Head of caudate nucleus (tissue), 42 donors: ENCODE measurements at regions not wholly inside any gene's neighbourhood (a gene's known extent, or its start where the extent isn't known, plus 50 kb on each side); places are given as distances from the start of the nearest gene placed in this dataset.
A peak's percentile ranks its signal among the peaks of the same experiment; 100 is the strongest.
"Not testable (repeated sequence)": the region's sequence is repeated elsewhere in the genome, so short reads cannot be mapped to it uniquely, and the experiment has no call there.

ENCODE experiments used
- DNase-seq, 42 donors: peaks; one replicate each; pipeline versions ENCODE4 v3.0.0 to v3.0.0-alpha.2; 2020 to 2021; ENCODE audit warnings: mixed read lengths in 7 of 42
- intact Hi-C: fragments of 100-400 bp; cut with DNase I; formaldehyde crosslinking; loops from one replicate; pipeline ENCODE4 v1.15.0; 2022

- DNase-seq, intact Hi-C loops: not testable (repeated sequence)
These were observed 63.8 kb downstream of the NSUN5 start for GRCh38 chr7:73244782-73245311.

DNA sequence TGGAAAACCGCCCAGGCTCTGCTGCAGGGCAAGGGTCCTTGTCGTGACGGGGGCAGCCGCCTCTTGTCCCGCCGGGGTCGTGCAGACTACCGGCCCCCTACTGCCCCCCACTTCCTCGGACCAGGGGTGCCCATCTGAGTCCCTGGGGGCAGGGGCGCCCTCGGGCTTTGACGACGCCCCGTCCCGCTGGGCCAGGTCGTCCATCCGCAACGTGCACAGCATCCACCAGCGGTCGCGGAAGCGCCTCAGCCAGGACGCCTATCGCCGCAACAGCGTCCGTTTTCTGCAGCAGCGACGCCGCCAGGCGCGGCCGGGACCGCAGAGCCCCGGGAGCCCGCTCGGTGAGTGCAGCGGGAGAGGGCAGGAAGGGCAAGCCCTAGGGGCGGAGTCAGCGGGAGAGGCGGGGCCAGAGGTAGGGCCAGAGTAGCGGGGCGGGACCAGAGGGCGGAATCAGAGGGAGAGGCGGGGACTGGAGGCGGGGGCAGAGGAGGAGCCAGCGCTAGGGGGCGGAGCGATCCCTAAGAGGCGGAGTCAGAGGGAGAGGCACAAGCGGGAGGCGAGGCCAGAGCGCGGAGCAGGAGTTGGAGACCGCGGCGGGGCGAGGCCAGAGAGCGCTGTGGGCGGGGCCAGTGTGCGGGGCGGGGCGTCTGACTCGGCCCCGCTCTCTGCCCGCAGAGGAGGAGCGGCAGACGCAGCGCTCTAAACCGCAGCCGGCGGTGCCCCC is 73.5 kb downstream of the NSUN5 start:
- intact Hi-C loops: not testable (repeated sequence)
- peak; percentile 70 to 95 (median 89) for DNase-seq

DNA sequence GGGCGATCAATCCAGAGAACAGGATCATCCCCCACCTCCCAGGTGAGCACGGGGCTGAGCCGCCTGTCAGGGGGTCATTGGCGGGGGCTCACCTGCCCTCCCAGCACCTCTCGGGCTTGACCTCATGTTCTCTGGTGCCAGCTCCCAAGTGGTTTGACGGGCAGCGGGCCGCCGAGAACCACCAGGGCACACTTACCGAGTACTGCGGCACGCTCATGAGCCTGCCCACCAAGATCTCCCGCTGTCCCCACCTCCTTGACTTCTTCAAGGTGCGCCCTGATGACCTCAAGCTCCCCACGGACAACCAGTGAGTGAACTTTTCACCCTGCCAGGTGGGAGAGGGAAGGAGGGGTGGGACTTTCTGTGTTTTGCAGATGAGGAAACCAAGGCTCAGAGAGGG is 82.9 kb downstream of the NSUN5 start:
- DNase-seq, intact Hi-C loops: not testable (repeated sequence)

- intact Hi-C loops, DNase-seq: not testable (repeated sequence)
These were observed 86.9 kb downstream of the NSUN5 start for GRCh38 chr7:73221724-73222123.

- DNase-seq, intact Hi-C loops: not testable (repeated sequence)
These were observed 87.8 kb downstream of the NSUN5 start for GRCh38 chr7:73220766-73221370.

DNA sequence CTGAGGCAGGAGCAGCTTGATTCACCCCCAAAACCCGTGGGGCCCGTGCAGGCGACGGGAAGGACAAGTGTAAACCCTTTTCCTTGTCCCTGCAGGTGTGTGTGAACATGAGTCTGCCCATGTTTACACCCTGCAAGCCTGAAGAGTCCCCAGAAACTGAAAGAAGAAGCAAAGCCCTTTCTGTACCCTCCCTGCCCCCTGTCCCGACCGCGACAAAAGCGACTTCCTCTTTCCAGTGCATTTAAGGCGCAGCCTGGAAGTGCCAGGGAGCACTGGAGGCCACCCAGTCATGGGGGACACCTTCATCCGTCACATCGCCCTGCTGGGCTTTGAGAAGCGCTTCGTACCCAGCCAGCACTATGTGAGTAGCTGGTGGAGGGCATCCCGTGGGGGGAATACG is 88.3 kb downstream of the NSUN5 start:
- DNase-seq, intact Hi-C loops: not testable (repeated sequence)

DNA sequence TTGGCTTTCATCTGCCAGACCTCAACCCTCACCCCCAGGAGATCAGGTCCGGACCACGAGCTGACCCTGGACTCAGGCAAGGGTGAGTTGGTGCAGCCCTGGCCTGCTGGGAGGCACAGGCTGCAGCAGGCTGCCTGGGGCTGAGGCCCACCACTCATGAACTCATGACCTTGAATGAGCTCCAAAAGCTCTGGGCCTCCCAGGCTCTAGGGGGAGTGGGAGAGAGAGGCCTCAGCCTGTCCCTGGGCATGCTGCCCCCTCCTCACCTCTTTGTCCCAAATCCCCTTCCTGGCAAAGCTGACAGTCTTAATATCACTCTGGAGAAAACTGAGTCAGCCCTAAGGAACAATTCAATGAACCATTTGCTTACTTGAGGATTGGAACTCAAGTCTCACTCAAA is 89.8 kb downstream of the NSUN5 start:
- intact Hi-C loops, DNase-seq: not testable (repeated sequence)

DNA sequence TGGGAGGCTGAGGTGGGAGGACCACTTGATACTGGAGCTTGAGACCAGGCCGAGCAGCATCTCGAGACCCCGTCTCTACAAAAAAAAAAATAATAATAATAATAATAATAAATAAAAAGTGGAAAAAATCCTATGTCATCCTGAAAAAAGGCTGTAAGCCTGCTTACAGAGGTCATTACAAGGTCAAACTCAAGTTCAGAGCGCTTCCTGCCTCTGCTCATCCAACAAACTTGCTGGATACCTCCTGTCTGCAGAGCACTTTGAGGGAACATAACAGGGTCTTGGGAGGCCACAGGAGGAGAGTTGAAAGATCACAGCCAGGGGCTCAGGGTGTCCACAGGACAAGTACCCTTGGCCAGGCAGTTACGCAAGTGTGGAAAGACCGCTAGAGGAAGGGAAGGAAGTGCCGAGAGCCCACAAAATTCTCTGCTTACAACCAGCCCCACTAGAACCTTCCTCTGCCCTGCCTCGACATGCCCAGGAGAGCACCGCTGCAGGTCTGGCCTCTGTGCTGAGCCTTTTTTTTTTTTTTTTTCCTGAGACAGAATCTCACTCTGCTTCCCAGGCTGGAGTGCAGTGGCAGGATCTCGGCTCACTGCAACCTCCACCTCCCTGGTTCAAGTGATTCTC is 92.5 kb downstream of the NSUN5 start:
- intact Hi-C loops: not testable (repeated sequence)
- peak in 1 of 42 donors; percentile 26 for DNase-seq

DNA sequence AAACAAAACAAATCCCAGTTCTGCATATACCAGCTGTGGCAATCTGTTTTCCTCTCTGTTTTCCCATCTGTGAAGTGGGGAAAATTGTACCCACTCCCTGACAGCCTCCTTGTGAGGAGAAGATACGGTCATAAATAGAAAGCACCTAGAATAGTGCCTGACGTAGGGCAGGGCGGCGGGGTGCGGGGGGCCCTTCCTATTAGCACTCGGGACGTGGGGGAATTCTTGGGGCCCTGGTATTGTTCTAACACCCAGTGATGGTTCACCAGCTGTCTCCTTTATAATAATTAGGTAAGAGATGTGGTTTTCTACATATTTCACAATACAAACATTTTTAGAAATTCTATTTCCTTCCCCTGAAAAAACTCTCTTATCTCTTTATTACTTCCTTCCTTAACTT is 93.4 kb downstream of the NSUN5 start:
- DNase-seq, intact Hi-C loops: not testable (repeated sequence)

DNA sequence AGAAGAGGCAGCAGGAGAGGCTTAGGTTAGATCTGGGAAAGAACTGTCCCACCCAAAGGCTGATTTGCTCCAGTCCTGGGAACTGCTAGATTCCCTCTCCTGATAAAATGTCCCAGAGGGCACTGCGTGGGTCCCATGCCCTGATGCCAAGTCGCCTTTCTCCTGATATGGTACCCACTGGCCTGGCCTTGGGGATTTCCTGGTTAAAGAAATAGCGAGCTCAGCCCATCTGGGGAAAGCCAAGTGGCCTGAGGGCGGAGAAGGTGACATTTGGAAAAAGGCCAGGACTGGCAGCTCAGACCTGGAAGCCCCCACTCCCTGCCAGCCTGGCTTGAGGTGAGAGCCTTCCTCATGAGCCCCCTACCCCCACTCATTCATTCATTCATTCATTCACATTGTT is 94.2 kb downstream of the NSUN5 start:
- DNase-seq: peak in 3 of 42 donors; percentile 1 to 34 (median 33)
- intact Hi-C loops: not testable (repeated sequence)

DNA sequence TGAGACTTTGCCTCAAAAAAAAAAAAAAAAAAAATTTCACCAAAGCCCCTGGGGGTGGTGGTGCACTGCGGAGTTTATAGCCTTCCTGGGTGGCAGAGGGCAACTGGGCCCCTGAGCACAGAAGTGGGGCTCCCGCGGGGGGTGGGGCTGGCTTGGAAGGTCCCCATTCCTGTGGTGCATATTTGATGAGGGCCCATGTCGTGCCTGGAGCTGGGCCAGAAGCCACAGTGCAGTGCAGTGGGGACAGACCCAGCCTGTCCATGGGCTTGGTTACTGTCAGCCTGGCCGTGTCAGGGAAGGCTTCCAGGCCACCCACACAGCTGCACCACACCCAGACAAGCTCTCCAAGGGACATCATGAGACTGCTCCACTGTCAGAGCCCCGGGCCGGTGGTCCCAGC is 95.5 kb downstream of the NSUN5 start:
- DNase-seq: peak in 3 of 42 donors; percentile 5 to 34 (median 8)
- intact Hi-C loops: not testable (repeated sequence)

DNA sequence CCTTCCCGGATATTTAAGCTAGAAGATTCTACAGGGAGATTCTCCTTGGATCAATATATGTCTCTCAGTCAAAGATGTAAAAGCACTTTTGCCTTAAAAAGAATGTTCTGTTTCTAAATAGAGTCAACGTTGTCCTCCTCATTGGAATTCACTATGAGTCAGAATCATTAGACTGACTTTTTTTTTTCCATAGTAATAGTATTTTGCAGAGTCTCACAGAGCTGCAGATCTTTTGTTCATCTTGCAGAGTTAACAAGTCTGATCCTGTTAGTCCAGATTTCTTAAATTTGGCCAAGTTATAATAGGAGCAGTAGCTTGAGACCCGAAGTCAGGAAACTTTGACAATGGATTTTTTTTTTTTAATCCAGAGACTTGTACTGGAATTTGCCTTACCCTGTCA is 103.0 kb downstream of the NSUN5 start:
- intact Hi-C loops: not testable (repeated sequence)

DNA sequence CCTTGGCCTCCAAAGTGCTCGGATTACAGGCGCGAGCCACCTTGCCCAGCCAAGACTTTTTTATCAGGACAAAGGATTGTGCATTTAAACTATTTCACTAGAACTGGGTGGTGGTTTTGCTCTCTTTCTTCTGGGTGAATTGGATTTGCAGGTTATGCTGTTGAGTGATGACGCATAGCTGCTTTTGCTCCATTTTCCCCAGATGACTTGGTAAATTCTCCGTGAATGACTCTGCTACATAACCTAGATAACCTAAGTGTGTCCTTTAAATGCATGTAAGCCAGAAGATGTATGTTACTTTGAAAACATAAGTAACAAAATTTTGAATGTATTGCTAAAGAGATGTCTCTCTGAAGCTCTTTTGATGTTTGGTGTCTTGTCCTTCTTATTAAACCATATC is 103.7 kb downstream of the NSUN5 start:
- peak in 19 of 42 donors; percentile 6 to 64 (median 21) for DNase-seq
- intact Hi-C loops: not testable (repeated sequence)

More for the DNA sequence above, 103.0 kb downstream of the NSUN5 start:
- DNase-seq: not testable (repeated sequence)

DNA sequence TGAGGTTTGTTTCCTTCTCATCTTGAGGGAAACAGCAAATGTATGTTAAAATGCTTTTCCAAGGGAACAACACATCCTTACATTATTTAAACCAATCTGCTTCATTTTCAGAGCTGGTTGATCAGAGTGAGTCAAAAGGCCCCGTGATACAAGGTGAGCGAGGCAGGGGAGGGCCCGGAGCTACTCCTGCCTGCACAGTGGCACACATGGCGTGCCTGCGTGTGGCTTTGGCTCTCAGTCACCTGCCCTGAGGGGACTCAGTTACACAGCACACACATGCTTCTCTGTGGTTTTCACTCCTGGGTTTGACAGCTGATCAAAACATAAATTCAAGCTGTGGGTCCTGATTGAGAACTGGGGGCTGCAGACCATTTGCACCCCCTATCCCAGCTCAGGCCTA is 105.3 kb downstream of the NSUN5 start:
- intact Hi-C loops: not testable (repeated sequence)
- peak in 6 of 42 donors; percentile 4 to 34 (median 14) for DNase-seq

DNA sequence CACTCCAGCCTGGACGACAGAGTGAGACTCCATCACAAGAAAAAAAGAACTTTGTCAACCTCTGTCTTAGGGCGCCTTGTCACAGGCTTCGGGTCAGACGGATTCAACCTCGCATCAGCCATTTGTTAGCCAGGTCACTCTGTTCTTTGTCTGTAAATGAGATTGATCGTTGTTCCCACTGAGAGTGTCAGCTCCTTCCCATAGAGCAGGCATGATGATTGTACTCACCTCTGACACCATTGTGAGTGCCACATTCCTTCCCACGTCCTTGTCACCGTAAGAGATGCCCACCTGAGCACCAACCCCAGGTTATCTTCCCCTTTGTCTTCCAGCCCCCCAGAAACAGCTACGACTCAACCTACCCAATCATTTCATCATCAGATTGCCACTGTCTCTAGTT is 107.4 kb downstream of the NSUN5 start:
- DNase-seq: peak in 1 of 42 donors; percentile 8
- intact Hi-C loops: not testable (repeated sequence)

GRCh38 chr7:73200518-73201099 is 108.0 kb downstream of the NSUN5 start:
- intact Hi-C loops, DNase-seq: not testable (repeated sequence)

DNA sequence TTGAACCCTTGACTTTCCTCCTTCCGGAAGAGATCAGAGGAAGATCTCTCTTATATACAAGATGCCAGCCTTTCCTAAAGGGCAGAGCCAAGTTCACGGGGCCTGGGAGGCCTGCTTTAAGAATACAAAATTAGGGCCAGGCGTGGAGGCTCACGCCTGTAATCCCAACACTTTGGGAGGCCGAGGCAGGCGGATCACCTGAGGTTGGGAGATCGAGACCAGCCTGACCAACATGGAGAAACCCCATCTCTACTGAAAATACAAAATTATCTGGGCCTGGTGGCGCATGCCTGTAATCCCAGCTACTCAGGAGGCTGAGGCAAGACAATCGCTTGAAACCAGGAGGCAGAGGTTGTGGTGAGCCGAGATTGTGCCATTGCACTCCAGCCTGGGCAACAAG is 108.2 kb upstream of the SPDYE9 start:
- intact Hi-C loops: not testable (repeated sequence)
- peak in 4 of 42 donors; percentile 1 to 13 (median 1) for DNase-seq

DNA sequence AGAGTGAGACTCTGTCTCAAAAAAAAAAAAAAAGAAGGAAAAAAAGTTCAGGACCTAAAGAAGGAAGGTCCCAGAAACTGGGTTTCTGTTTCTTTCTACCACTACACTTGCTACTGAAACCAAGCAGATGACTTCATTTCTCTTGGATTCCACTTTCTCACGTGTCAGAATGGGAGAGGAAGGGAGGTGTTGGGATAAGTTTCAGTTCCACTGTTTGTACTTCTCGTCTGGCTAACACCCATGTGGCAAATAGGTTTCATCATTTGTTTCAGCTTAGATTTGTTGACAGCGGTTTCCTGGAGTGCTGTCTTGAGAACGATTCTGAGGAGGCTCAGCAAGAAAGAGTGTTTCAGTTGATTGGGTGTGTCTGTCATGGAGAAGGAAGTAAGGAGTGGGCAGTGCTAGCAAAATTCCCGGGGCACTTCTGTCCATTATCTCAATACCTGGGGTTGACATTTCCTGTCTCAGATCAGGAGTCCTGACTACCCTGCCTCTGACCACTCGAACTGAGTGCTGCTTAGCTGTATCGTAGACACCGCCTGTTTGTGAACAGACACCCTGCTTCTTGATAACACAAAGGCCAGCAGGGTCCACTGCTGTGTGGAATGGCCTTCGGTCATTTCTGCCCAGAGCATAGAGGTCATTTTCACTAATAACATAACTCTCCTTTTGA is 104.8 kb upstream of the SPDYE9 start:
- DNase-seq, intact Hi-C loops: not testable (repeated sequence)

- DNase-seq: peak in 2 of 42 donors; percentile 0 to 9
- intact Hi-C loops: not testable (repeated sequence)
These were observed 102.4 kb upstream of the SPDYE9 start for GRCh38 chr7:73188287-73188686.
